Right hindlimb (tissue), 1 donor: ENCODE measurements at regions not wholly inside any gene's neighbourhood (a gene's known extent, or its start where the extent isn't known, plus 50 kb on each side); places are given as distances from the start of the nearest gene placed in this dataset.

Experiments
- DNase-seq: peaks from one replicate; pipeline ENCODE4 v3.0.0-alpha.2; 2018

DNA sequence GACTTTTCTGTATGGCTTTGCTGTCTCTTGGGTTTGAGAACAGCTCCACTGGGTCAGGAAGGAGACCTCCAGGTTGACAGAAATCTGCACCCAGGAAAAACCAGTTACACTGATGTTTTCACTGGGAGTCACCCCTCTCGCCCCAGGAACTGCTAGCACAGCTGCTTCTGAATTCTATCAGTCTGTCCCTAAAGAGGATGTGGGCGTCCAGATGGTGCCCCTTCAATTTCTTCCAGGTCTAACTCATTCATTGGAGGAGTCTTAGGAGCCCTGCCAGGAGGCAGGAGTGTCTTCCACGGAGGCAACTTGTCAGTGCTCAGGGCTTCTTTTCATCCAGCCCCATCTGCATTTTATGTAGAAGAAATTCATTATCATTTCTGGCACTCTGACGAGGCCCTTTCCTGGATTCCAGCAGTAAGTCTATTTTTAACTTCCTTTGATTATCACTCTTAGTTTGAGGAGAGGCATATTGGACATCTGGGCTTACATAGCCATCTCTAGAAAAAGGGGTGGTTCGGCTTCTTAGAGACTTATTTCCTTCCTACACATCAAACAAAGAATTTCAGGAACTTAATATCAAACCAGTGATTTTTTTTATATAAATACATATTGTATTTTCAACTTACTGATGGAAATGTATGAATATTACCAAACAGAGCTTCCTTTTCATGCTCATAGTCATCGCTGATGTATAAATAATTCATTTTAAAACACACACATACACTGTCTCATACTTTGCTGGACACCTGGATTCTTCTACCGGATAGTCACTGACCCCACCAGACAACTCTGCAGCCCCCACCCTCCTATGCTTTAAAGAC, 148.8 kb downstream of the IRX2 start:
- DNase-seq: no peak

DNA sequence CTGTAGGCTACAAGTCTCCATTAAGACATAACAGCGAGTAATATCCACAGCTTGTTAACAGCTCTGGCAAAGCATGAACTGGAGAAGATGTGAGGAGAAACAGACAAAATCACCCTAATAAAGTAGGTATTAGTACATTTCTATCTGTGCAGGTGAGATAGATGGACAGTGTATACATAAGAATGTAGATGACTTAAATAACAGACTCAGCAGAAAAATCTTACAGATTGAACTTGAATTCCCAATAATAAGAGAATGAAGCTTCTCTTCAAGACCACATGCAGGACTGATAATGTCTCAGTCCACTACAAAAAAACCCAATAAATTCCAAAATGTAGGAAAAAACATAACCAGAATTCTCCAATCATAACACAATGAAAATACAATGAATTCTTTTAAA, 153.0 kb downstream of the IRX2 start:
- DNase-seq: no peak

DNA sequence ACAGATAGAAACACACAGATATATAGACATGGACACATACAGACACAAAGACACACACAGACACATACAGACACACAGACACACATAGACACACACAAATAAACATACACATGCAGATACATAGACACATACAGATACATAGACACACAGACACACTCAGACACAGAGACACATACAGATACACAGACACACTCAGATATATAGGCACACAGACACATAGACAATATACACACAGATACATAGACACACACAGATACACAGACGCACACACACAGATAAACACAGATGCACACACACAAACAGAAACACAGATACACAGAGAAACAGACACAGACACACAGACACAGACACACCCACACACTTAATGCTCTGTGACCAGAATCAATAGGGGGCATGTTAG, 156.8 kb downstream of the IRX2 start:
- no peak for DNase-seq

DNA sequence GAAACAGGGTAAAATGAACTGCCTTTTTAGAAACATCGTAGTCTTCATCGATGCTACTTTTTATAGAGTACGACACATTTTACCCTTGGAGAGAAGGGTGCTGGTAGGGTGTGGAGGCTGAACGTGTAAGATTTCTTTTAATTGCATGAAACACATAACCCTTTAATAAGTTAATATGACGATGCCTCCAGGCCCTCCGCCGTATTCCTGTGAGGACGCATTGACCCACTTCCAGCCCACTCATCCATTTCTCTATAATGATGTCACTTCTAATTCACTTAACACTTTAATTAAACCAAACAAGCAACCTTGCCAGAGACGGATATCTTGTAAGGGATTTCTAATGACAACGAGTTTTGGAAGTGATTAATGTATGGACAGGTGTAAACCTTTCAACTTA, 158.7 kb downstream of the IRX2 start:
- DNase-seq: no peak

DNA sequence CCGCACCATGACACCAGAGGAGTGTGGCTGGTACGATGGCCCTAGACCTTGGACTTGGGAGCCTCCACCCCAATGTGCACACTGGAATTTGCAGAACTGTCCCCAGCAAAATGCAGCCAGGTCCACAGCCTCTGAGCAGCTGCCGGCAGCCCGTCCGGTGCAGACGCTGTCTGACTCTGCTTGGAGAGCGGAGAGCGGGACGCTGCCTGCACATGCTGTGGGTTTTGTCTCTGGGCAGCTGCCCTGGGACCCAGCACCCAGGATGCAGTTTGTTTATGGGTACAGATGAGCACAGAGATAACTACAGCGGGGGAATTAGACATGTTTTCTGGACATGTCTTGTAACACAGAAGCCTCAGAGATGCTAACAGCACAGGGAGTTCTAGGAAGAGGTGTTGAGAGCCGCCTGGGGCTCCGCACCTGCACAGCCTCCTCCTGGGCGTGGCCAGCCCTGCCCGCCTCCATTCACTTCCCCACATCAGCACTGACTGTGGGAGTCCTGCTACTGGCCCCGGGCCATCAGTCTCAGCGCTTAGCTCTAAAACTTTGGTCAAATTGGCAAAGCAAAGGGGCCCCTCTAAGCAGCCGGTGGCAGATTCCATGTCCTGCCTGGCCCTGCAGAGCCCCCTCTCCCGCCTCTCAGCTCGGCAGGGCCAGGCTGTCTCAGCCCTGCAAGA, 159.6 kb downstream of the IRX2 start:
- DNase-seq: no peak

DNA sequence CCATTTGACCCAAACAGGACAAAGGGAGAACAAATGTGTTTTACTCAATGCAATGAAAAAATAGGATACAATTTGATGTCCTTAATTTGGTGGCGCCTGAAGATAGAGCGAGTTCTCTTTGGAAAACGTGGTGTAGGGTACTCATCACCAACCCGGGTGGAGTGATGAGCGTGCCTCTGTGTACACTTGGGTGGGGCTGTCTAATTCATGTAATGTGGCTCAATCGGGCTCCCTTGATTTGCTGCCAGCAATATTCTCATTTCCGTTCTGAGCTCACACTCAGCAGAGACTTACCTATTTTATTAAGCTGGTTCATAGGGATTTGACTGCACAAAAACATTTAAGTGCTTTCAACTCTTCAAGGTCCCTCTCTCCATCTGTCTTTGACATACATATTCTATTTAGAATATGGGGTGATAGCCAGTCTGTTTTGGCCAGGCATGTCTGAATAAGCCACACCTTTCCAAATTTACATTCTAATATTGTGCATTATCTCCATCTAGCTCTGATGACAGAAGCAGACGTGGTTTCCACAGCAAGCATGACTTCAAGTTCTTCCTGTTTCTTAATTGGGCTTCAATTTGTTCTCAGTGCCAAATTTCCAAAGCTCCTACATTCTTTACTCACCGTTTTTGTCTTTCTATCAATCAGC, 162.5 kb downstream of the IRX2 start:
- no peak for DNase-seq

DNA sequence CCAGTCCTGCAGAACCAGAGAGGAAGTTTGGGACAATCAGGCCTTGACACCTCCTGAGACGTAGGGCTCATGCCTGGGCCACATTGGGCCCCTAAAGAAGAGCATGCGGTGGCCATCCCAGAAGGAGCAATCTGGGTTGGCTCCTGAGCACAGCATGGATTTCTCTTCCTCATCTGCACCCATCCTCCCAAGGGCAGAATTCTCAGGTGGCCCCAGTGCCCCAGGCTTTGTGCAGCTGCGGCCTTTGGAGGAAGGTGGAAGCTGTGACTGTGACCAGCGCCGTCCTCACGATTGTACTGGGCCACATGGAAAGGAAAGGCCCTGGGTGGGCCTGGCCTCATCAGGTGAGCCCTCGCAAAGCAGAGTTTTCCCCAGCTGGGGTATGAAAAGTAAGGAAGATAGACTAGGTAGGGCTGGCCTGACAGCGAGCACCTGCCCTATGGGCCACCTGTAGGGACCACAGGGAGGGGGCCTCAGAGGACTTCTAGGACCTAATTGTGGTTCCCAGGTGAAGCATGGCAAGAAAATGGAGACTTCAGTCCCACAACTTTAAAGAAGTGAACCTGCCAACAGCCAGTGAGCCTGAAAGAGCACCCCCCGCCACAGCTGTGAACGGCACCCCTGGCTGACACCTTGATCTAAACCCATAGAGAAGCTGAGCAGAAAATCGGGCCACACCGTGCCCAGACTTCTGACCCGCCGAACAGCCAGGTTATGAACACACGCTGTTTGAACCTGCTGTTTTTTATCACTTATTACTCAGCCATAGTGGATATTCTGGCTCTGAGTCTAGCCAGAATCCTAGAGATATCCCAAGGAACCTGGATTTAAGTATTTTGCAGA, 164.1 kb downstream of the IRX2 start:
- DNase-seq: no peak

DNA sequence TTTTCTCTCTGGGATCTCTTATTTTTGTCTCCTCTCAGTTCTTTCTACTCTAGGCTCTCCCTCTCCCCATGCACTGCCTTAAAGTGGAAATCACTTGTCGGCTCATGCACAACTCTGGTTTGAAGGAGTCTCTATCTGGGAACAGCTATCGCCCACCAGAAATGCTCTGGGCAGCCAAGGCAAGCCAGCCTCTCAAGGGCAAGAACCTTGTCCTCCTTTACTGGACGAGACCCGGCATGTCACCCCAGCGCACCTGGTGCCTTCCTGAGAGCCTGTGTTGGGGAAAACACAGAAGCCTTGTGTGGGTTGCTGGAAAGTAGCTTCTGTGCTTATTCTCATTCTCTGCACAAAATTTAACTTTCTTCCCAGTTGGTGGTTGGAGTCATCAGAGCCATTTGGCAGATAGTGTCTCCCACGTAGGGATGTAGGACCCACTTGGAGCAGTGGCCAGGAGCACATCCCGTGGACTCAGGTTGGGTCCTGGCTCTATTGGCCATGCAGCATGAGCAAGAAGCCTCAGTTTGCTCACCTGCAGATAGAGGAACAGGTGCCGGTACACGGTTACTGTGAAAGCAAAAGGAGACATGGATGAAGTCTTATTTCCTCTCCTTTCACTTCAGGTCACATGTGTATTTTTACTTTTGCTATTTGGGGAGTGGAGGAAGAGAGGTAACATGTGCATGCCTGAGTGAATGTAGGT, 165.3 kb downstream of the IRX2 start:
- DNase-seq: no peak

DNA sequence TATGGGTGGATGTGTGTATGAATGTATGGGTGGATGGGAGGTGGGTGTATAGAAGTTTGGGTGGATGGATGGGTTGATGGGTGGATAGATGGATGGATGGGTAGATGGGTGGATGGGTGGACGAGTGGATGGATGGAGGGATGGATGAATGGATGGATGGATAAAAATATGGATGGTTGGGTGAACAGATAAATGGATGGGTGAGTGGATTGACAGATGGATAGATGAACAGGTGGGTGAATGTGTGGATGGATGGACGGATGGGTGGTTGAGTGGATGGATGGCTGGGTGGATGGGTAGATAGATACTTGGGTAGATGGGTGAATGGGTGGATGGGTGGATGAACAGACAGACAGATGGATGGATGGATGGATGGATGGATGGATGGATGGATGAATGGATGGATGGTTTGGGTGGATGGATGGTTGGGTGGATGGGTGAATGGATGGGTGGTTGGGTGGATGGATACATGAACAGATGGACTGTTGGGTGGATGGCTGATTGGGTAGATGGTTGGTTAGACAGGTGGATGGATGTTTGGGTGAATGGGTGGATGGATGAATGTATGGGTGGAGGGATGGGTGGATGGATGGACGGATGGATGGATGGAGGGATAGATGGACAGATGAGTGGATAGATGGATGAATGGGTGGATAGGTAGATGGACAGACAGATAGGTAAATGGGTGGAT, 166.8 kb downstream of the IRX2 start:
- no peak for DNase-seq

DNA sequence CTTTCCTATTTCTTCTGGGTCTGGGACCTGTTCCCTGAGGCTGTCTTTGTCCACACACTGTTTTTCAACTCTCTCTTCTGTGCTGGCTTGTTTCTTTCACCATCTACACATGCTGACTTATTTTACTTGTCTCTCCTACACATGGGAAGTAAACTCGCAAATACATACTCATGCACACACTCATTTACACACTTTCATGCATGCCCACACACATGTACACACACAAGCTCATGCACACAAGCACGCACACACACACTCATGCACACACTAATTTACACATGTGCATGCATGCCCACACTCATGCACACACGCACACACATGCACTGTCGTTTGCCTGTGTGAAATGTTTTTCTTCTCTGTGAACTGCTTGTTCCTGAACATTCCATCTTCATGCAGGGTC, 169.0 kb downstream of the IRX2 start:
- no peak for DNase-seq

DNA sequence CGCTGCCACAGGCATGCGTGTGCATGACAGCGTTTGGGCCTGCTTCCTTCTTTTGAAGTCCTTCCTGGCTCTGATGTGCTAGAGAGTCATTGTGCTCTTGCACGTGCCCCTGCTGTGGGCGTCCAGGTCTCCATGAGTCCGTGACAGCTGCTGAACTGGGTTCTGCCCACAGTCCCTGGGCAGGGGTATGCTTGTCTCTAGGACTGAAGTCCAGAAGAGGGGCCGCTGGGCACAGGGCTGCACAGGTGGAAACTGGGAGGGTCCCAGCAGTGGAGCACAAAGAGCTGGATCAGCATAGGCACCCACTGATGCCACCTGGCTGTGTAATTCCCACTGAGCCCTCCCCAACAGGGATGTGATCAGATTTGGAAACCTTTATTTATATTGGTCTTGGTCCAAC, 169.4 kb downstream of the IRX2 start:
- DNase-seq: no peak

DNA sequence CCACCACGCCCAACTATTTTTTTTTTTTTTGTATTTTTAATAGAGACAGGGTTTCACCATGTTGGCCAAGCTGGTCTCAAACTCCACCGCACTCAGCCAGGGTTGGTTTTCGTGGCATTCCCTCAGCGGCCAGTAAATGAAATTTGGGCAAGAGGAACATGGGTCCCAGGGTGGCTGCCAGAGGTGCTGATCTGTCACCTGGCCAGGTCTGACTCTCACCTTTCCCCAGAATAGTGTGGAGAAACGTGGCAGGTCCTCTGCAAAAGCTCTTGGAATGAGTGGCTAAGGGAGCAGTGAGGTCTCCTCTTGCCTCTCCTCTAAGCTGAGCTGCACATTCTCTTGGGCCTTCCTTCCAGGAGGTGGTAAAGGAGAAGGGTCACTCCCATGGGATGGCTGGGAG, 170.1 kb downstream of the IRX2 start:
- no peak for DNase-seq

DNA sequence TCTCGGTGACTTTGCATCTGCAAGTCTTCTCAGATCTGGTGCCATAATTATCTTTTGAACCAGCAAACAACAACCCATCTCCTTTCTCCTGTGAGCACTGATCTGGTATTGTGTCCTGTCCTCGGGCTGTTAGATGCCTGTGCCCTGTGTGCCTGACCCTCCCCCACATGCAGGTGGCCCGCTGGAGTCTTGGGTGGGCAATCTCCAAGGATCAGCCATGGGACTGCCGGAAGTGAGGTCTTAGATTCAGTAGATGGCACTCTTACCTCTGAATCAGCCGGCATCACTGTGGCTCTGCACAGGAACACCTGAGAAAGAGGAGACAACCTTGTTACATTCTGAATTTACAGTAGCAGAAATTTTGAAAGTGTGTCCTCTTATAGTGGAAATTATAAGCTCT, 172.4 kb downstream of the IRX2 start:
- no peak for DNase-seq

DNA sequence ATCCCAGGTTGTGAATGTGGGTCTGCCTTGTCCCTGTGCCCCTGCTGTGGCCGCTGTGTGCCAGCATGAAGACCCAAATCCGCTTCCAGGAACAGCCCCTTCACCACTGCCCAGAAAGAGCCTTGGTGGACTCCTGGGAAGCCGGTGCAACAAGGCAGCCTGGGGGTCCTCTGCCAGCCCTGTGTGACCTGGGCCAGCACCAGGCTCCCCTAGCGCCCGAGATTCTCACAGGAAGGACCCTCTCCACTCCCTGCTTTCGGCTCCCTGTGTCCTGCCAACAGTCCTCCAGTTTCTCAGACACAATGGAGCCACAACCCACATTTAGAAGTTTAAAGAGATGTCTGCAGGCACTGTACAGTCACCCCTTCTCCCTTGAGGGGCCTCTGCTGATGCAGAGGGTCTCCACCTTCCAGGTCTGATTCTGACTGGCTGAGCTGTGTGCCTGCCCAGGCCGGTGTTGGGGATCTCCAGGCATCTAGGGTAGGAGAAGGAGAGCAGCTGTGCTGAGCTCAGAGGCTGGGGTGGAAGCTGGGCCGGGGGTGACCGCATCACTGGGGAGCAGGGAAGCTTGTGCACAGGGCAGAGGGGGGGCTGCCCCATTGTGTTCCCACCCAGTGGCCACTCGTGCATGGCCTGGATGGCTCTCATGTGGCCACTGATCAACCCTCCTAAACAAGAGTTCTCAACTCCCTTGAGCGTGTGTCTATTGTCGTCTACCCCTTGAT, 174.0 kb downstream of the IRX2 start:
- no peak for DNase-seq

DNA sequence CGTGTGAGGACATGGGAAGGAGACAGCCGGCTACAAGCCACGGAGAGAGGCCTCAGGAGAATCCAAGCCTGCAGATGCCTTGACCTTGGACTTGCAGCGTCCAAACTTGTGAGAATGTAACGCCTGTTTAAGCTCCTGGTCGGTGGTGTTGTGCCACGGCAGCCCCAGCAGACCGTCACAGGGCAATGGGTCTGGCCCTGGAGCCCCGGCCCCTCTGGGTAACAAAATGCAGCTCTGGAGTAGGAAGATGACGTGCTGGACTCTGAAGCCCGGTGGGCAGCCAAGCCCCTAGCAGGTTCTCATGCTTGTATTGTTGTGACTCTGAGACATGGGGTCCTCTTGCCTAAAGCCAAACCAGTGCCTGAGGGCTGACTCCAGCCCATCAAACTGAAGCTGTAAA, 174.7 kb downstream of the IRX2 start:
- DNase-seq: no peak

DNA sequence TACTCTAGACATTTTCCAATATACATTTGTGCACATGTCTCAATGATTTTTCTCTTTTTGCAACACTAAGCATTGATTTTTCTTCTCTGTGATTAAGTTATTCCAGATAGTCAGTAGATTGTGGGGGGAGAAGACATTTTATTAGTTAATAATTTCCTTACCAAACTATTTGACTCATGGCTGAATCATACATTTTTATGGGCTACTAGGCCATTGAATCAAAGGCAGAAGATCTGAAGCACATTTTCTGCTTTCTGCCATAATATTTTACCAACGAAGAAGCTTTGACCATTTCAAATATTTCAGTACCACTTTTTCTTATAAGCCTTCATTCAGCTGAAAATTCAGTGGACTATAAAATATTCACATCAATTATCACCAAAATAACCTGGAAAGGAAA, 175.6 kb downstream of the IRX2 start:
- no peak for DNase-seq

DNA sequence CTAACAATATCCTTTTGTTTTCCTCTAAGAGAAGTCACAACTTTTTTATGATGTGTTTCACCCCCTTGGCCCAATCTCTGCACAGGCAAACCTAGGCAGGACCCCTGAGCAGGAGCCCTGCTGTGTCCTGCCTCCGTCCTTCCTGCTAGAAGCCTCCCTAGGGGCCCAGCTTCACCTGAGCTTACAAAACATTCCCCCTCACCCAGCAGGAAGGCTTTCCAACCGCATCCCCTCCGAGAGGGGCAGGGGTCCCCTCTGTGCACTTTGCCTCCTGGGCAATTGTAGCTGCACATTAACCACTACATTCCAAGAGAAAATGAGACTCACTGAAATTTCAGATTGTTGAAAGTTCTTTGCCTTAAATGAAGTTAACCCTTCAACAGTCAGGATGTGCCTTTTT, 176.2 kb downstream of the IRX2 start:
- no peak for DNase-seq

DNA sequence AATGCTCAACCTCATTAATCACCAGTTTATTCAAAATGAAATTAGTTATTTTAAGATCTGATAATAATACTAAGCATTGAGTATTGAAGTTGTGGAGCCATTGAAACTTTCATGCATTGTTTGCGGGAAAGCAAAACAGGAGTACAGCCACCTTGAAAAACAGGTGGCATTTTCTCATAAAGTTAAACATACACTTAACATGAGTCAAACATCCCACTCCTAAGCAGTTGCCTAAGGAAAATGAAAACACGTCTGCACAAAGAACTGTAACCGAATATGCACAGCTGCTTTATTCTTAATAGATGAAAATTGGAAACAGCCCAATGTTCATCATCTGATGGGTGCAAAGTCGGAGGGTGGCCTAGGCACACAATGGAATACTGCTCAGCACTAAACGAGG, 177.3 kb downstream of the IRX2 start:
- no peak for DNase-seq

DNA sequence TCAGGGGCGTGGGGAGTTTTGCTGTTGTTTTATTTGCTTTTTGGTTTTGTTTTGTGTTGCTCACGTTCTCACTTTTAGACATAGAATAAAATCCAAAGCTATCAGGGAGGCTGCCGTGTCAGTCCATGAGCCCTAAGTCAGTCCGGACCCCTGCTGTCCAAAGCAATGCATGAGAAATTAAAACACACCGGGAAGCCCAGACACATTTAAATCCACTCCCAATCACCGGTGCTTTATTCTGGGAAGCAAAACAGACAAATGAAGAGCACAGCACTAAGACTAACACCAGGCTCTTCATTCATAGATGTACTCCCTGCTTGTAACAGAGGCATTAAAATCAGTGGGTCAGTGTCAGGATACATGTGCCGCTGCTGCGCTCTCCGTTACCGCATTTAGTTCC, 180.9 kb downstream of the IRX2 start:
- DNase-seq: no peak

DNA sequence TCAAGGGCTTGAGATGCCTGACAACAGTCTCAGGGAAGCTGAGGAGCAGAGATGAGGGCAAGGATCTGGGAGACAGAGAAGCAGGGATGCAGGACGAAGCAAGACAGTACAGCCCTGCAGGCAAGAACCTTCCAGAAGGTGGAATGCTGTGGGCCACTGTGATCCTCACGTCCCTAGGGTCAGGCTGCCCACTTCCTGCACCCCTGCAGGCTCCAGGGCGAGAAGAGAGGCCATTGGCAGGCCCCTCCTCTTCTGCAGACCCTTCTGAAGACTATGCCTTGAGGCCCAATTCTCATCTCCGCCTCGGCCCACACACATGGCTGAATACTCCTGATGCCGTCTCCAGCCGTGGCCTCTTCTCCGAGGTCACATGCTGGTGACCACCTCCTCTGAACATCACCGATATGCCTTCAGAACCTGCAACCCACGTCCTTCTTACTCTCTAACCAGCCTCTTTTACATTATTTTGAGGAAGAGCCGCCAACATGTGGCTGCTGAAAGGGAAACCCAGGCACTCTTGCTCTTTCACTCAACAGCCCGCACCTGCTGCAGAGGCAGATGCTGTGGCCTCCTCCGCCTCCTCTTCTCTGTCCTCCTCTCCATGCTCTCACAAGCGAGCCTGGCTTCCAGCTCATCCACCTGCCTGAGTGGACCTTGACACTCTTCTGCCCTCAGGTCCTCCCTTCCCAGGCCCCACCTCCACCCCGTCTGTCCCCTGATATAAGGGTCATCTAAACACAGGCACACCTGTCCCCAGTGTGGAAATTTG, 181.5 kb downstream of the IRX2 start:
- no peak for DNase-seq

DNA sequence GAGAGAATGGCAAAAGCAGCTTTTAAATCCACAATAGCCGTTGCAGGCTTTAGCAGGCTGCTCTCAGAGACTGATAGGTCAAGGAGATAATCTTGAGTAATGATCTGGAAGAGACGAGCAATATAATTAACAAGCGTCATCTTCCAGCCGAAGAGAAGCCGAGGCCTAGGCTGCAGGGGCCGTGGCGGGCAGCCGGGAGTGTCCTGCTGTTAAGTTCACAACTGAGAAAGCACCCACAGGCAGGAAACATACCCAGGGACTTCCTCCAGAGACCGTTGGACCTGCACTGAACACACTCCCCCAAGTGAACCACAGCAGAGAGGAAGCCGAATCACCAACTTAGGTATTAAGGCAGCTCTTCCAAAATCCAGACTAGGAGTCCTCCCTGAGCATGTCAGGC, 182.3 kb downstream of the IRX2 start:
- no peak for DNase-seq
